Transverse colon (tissue), 4 donors: ENCODE measurements at regions not wholly inside any gene's neighbourhood (a gene's known extent, or its start where the extent isn't known, plus 50 kb on each side); places are given as distances from the start of the nearest gene placed in this dataset.

ENCODE experiments used
- EP300 ChIP-seq: sonication (generic); formaldehyde crosslinking; IDR thresholded peaks from one replicate; pipeline ENCODE4 v1.6.1; 2017; ENCODE audit warnings: antibody characterized with exemption, low read depth
- POLR2A ChIP-seq: fragments of 450-650 bp; IDR thresholded peaks from one replicate; pipeline ENCODE4 v1.6.1; 2016; ENCODE audit warnings: antibody characterized with exemption, mild to moderate bottlenecking, moderate library complexity
- POLR2AphosphoS5 ChIP-seq, 3 donors: sonication (generic); formaldehyde crosslinking; IDR thresholded peaks; one replicate each; pipeline ENCODE4 v1.6.1; 2016; ENCODE audit warnings: antibody characterized with exemption in 3 of 3
- TF ChIP-seq, protein P1 (sequence below), 5 experiments: fragments of 200-600 bp in 3 of 5; fragments of 450-650 bp in 2 of 5; sonication (generic) in 3 of 5; IDR thresholded peaks; 1 replicate in 2 of 5; 2 replicates in 3 of 5; pipeline ENCODE4 v1.5.1; 2016 to 2017; ENCODE audit warnings: antibody characterized with exemption in 5 of 5, inconsistent platforms in 3 of 5, mild to moderate bottlenecking in 2 of 5, moderate library complexity in 1 of 5

DNA sequence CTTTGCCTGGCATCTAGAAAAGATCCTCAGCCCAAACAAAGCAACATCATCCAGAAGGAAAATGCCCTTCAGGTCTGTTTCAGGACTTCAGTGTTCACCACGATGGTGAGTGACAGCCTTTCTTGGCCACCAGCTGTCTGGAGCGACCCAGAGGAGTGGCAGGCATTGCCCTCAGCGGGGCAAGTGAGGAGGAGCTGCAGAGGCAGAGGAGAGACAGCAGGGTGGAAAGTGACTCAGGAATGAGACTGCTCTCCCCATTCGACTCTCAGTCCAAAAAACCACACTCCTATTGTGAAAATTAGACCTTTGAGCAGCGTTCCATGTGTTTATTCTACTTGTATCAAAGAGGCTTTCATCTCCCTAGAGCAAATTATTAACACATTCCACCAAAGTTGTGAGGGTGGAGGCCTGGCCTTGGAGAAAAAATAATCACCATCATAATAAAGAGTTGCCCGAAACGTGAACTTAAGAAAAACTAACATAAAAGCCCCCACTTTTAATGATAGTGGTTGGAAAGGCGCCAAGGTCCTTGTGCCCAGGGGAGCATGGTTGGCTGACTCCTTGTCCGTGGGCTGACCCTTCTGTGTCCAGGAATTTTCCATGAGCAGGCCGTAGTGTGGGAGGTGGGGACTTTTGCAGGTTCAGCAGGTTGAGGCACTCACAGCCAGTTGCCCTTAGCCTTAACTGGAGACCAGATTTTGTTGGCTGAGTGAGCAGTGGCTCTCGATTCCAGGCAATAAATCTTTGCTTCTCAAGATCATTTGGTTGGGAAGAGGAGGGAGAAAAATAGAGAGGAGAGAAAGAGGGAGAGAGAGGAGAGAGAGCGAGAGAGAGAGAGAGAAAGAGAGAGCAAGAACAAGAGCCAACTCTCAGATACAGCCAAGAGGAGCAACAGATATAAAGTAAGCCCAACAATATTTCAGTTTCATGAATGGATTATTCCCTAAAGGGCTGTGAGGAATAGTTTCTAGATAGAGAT, 125.9 kb upstream of the ANKRD55 start:
- TF ChIP-seq, protein P1, sequence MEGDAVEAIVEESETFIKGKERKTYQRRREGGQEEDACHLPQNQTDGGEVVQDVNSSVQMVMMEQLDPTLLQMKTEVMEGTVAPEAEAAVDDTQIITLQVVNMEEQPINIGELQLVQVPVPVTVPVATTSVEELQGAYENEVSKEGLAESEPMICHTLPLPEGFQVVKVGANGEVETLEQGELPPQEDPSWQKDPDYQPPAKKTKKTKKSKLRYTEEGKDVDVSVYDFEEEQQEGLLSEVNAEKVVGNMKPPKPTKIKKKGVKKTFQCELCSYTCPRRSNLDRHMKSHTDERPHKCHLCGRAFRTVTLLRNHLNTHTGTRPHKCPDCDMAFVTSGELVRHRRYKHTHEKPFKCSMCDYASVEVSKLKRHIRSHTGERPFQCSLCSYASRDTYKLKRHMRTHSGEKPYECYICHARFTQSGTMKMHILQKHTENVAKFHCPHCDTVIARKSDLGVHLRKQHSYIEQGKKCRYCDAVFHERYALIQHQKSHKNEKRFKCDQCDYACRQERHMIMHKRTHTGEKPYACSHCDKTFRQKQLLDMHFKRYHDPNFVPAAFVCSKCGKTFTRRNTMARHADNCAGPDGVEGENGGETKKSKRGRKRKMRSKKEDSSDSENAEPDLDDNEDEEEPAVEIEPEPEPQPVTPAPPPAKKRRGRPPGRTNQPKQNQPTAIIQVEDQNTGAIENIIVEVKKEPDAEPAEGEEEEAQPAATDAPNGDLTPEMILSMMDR (IDR thresholded peaks at IDR 0.05), result no peak
- no peak for TF ChIP-seq EP300
- TF ChIP-seq POLR2AphosphoS5 (IDR thresholded peaks at IDR 0.05), result no peak
- TF ChIP-seq POLR2A, result no peak
